Natural killer cell (primary cell): ENCODE measurements at regions not wholly inside any gene's neighbourhood (a gene's known extent, or its start where the extent isn't known, plus 50 kb on each side); places are given as distances from the start of the nearest gene placed in this dataset.

Source experiments
- ATAC-seq, 3 donors: fragments of 150-1000 bp in 2 of 3; fragments of 200-7000 bp in 1 of 3; cut with Tn5 transposase; 1 replicate in 1 of 3; 2 replicates in 2 of 3; pipeline ENCODE4 v1.10.0; 2021; ENCODE audit warnings: mild to moderate bottlenecking in 2 of 3, moderate library complexity in 2 of 3
- DNase-seq, 2 donors: peaks; one replicate each; pipeline versions ENCODE4 v3.0.0 to v3.0.0-alpha.2; 2013 to 2021; ENCODE audit warnings: mixed read lengths in 1 of 2
- H3K27ac ChIP-seq: one replicate; pipeline ENCODE4 v1.5.1; 2013; ENCODE audit warnings: mild to moderate bottlenecking, low read length
- H3K27me3 ChIP-seq: one replicate; pipeline ENCODE4 v1.6.1; 2013; ENCODE audit warnings: low read length; ENCODE audit not compliant: control insufficient read depth, insufficient read depth
- H3K36me3 ChIP-seq: one replicate; pipeline ENCODE4 v1.6.1; 2013; ENCODE audit warnings: low read length; ENCODE audit not compliant: control insufficient read depth, insufficient read depth
- H3K4me1 ChIP-seq: one replicate; pipeline ENCODE4 v1.6.1; 2013; ENCODE audit warnings: low read length; ENCODE audit not compliant: control insufficient read depth, insufficient read depth
- H3K4me3 ChIP-seq: one replicate; pipeline ENCODE4 v1.5.1; 2013; ENCODE audit warnings: low read length
- H3K9me3 ChIP-seq: one replicate; pipeline ENCODE4 v1.6.1; 2013; ENCODE audit warnings: low read length; ENCODE audit not compliant: control insufficient read depth, insufficient read depth
- H3K27ac Mint-ChIP-seq, 2 donors: one replicate each; pipeline ENCODE4 v1.8.0; 2022; ENCODE audit warnings: mild to moderate bottlenecking in 2 of 2, mixed read lengths in 2 of 2, moderate library complexity in 1 of 2
- H3K27me3 Mint-ChIP-seq, 2 donors: one replicate each; pipeline ENCODE4 v1.8.0; 2022; ENCODE audit warnings: low read depth in 2 of 2, mixed read lengths in 2 of 2
- H3K36me3 Mint-ChIP-seq: one replicate; pipeline ENCODE4 v1.8.0; 2022; ENCODE audit warnings: mixed read lengths
- H3K4me1 Mint-ChIP-seq, 2 donors: one replicate each; pipeline ENCODE4 v1.8.0; 2022; ENCODE audit warnings: mixed read lengths in 2 of 2
- H3K4me3 Mint-ChIP-seq: one replicate; pipeline ENCODE4 v1.8.0; 2022; ENCODE audit warnings: mild to moderate bottlenecking, moderate library complexity, mixed read lengths
- H3K9me3 Mint-ChIP-seq, 2 donors: one replicate each; pipeline ENCODE4 v1.8.0; 2022; ENCODE audit warnings: mixed read lengths in 2 of 2
- WGBS: methylation state at CpG from one replicate; pipeline ENCODE4 v1.1.7; 2013; ENCODE audit warnings: missing lambda C conversion rate; ENCODE audit not compliant: insufficient coverage; 5-methylcytosine and 5-hydroxymethylcytosine counted together
- intact Hi-C: fragments of 100-400 bp; cut with micrococcal nuclease; formaldehyde crosslinking; loops from one replicate; pipeline ENCODE4 v1.14.2; 2022
- TF ChIP-seq, protein P1 (sequence below): fragments of 200-600 bp; IDR thresholded peaks from one replicate; pipeline ENCODE4 v1.8.0; 2022; ENCODE audit warnings: antibody characterized with exemption

GRCh38 chr18:67862069-67862468 lies 345.5 kb upstream of the DSEL start:
- Mint-ChIP-seq H3K27ac (no peak overlapping the region), H3K9me3 (peaks cover 12 to 18% of the 10 kb centered on the region in 2 donors), H3K4me3 (no peak overlapping the region), H3K36me3 (no peaks in the 10 kb centered on the region), H3K27me3 (no peaks in the 10 kb centered on the region), H3K4me1 (no peaks in the 10 kb centered on the region)
- no peak overlapping the region for H3K27ac ChIP-seq
- H3K36me3 ChIP-seq = no peaks in the 10 kb centered on the region
- H3K27me3 ChIP-seq = no peaks in the 10 kb centered on the region
- intact Hi-C loops = no loop called here
- no CpG with 5 or more reads among the region's 1 CpG for WGBS
- ATAC-seq (no peak), DNase-seq (no peak)
- TF ChIP-seq, protein P1, sequence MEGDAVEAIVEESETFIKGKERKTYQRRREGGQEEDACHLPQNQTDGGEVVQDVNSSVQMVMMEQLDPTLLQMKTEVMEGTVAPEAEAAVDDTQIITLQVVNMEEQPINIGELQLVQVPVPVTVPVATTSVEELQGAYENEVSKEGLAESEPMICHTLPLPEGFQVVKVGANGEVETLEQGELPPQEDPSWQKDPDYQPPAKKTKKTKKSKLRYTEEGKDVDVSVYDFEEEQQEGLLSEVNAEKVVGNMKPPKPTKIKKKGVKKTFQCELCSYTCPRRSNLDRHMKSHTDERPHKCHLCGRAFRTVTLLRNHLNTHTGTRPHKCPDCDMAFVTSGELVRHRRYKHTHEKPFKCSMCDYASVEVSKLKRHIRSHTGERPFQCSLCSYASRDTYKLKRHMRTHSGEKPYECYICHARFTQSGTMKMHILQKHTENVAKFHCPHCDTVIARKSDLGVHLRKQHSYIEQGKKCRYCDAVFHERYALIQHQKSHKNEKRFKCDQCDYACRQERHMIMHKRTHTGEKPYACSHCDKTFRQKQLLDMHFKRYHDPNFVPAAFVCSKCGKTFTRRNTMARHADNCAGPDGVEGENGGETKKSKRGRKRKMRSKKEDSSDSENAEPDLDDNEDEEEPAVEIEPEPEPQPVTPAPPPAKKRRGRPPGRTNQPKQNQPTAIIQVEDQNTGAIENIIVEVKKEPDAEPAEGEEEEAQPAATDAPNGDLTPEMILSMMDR = no peak
- no peaks in the 10 kb centered on the region for H3K4me1 ChIP-seq
- no peak overlapping the region for H3K4me3 ChIP-seq
- H3K9me3 ChIP-seq = no peaks in the 10 kb centered on the region

DNA sequence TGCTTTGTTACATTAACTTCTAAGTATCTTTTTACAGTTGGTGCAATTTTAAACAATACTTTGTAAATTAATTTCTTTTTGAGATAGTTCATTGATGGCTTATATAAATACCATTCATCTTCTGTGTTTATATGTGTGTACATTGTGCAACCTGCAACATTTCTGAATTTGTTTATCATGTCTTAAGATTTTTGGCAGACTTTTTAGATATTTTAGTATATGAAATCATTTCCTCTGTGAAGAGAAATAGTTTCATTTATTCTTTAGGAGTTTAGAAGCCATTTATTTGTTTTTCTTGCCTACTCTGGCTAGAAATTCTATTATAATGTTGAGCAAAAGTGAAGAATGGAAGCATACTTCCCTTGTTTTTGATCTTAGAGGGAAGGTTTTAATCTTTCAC lies 337.8 kb upstream of the DSEL start:
- H3K36me3 Mint-ChIP-seq = no peaks in the 10 kb centered on the region
- Histone ChIP-seq H3K4me1 (no peaks in the 10 kb centered on the region), H3K27ac (no peak overlapping the region), H3K4me3 (no peak overlapping the region), H3K36me3 (no peaks in the 10 kb centered on the region), H3K9me3 (no peaks in the 10 kb centered on the region), H3K27me3 (no peaks in the 10 kb centered on the region)
- no peaks in the 10 kb centered on the region for H3K27me3 Mint-ChIP-seq
- no peak overlapping the region for H3K27ac Mint-ChIP-seq
- no peak overlapping the region for H3K4me3 Mint-ChIP-seq
- H3K4me1 Mint-ChIP-seq = no peaks in the 10 kb centered on the region
- peaks cover 5 to 11% of the 10 kb centered on the region in 2 donors for H3K9me3 Mint-ChIP-seq
- TF ChIP-seq, protein P1 = no peak
- intact Hi-C loops = no loop called here
- no peak for DNase-seq
- no peak for ATAC-seq

GRCh38 chr18:67846422-67847098 lies 330.0 kb upstream of the DSEL start:
- H3K4me1 Mint-ChIP-seq = no peaks in the 10 kb centered on the region
- no peak overlapping the region for H3K4me3 Mint-ChIP-seq
- Histone ChIP-seq H3K4me1 (no peaks in the 10 kb centered on the region), H3K36me3 (no peaks in the 10 kb centered on the region), H3K4me3 (no peak overlapping the region), H3K27me3 (no peaks in the 10 kb centered on the region), H3K9me3 (peaks cover 3% of the 10 kb centered on the region), H3K27ac (no peak overlapping the region)
- no peak for ATAC-seq
- no peaks in the 10 kb centered on the region for H3K36me3 Mint-ChIP-seq
- intact Hi-C loops = no loop called here
- no peak overlapping the region for H3K27ac Mint-ChIP-seq
- H3K9me3 Mint-ChIP-seq = peaks cover 22 to 31% of the 10 kb centered on the region in 2 donors
- 90% methylated on average over 4 of the region's 4 CpGs for WGBS
- no peak for DNase-seq
- H3K27me3 Mint-ChIP-seq = no peaks in the 10 kb centered on the region
- TF ChIP-seq, protein P1 = no peak

- ATAC-seq = no peak
- Mint-ChIP-seq H3K4me3 (no peak overlapping the region), H3K4me1 (no peaks in the 10 kb centered on the region), H3K36me3 (no peaks in the 10 kb centered on the region), H3K27me3 (no peaks in the 10 kb centered on the region), H3K9me3 (peaks cover 23 to 26% of the 10 kb centered on the region in 2 donors), H3K27ac (no peak overlapping the region)
- H3K27me3 ChIP-seq = no peaks in the 10 kb centered on the region
- no peaks in the 10 kb centered on the region for H3K36me3 ChIP-seq
- DNase-seq = no peak
- peaks cover 3% of the 10 kb centered on the region for H3K9me3 ChIP-seq
- no peak overlapping the region for H3K27ac ChIP-seq
- no peak overlapping the region for H3K4me3 ChIP-seq
- TF ChIP-seq, protein P1 = no peak
- no peaks in the 10 kb centered on the region for H3K4me1 ChIP-seq
- intact Hi-C loops = no loop called here
Measured at GRCh38 chr18:67845035-67845434, 328.5 kb upstream of the DSEL start.
